HG02798 (cell line): ENCODE measurements at regions not wholly inside any gene's neighbourhood (a gene's known extent, or its start where the extent isn't known, plus 50 kb on each side); places are given as distances from the start of the nearest gene placed in this dataset.

Experiments used
- ATAC-seq: cut with Tn5 transposase; IDR thresholded peaks from one replicate; pipeline ENCODE4 v1.9.1; 2021; ENCODE audit warnings: mild to moderate bottlenecking; ENCODE audit not compliant: unreplicated experiment, poor library complexity

DNA sequence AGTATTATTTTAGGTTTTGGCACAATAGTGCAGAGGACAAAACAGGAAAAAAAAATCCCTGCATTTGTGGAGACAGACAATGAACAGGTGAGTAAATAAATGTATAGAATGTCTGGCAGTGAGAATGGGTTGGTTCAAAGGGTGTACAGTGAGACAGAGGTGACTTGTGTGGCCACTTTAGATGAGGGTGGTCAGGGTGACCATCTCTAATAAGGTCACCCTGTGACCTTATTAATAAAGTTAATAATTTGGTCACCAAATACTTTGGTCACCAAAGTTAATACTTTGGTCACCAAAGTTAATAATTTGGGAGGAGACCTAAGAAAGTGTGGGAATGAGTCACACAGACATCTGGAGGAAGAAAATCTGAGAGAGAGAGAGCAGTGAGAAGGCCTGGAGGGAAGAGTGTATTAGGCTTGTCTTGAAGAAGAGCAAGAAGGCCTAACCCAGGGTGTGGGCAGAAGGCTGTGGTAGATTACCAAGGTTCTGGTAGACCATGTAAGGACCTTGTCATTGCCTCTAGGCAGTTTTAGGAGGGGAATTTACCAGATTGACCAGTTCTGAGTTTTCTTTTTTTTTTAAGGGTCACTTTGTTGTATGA is 1368.4 kb upstream of the CELF4 start:
- ATAC-seq = peak; percentile 82

DNA sequence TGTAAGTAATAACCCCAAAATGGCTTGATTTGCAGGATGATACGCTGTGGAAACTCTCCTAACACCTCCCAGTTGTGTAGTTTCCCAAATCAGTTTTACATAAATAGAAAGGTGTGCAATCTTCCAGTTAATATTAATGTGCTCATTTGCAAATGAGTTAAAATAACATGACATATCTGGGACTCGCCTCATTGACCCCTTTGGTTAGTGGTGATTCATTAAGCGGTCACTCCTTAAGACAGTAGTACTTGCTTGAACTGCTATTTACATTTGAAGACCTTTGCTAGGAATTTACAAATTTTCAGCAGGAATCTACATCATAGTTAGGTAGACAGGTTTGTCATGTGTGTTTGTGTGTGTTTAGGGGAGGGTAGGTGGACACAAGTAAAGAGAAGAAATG is 1367.7 kb upstream of the CELF4 start:
- peak; percentile 40 for ATAC-seq

DNA sequence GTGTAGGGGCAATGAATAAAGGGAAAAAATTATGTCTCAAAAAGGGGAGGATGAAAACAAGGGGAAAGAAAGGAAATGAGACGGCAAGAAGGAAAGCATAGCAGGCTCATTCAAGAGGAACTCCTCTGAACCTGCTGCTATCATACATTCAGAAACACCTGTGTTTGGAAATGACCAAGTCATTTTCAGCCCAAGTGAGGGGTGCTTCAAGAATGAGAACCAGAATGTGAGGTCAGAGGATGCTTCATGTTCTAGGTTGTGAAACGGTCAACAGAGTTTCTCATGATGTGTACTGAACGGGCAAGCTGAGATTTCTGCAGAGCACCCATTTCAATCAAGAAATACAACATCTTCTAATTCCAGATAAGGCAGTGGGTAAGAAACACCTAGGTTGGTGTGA is 1367.2 kb upstream of the CELF4 start:
- ATAC-seq = peak; percentile 60

DNA sequence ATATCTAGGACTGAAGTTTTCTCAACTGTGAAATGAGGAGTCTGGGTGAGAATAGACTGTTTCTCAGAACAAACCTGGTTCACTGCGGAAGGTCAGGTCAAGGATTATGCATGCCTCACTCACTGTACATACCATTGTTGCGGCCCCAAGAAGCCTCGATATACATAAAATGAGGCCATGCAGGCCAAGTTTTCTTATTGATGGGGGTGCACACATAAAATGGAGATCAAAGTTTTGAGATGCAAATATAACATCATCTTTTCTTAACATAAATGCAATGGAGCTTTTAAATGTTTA is 1366.1 kb upstream of the CELF4 start:
- ATAC-seq = no peak

DNA sequence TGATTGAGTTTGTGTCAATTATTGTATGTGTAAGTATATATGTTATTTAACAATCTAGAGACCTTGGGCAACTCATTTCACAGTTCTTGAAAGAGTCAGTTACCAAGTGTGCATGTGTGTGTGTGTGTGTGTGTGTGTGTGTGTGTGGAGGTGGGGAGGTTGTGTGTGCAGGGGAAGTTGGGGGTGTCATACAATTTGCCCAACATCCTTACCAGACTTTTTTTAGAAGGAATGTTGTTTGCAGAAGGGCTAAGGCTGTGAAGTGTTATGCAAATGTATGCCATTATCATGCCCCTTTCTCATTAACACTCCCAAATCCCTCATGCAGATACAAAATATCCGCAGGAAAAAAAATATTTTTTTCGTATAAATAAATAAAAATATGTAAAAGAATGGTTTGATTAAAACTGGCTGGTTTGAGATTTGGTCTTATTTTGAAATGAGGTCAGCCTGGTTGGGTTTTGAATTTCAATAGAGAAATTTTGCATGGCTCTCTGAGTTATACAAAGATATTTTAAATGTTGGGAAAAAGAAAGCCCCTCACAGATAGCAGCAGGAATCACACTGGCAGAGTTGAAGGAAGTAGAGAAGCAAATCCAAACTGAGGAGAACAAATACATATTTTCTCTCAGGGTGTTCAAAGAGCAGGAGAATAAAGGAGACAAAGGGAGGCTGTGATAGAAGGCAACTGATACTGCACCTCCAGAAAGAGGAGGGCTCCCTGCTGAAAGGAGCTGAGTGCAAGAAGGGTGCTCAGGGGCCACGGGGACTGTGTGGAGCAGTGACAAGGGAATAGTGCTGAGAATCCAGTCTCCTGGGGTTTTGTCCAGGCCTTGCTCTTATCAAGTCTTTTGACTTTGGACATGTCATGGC is 1365.5 kb upstream of the CELF4 start:
- ATAC-seq = no peak

DNA sequence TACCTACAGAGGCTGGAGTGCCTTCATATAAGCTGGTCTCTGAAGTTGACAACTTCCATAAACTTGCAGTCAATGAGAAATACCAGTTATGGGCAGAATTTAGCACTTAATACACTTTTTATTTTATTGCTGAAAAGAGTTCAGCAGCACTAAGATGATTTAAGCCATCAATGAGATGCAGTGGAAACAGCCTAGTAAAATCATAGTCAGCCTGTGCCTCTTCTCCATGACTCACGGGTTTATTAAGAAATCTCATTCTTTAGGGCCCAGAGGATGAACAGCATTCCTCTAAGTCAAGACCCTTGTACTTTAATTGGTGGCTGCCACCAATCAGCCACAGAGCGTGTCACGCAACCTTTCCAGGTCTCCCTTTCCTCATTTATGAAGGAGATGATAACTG is 1357.9 kb upstream of the CELF4 start:
- no peak for ATAC-seq

DNA sequence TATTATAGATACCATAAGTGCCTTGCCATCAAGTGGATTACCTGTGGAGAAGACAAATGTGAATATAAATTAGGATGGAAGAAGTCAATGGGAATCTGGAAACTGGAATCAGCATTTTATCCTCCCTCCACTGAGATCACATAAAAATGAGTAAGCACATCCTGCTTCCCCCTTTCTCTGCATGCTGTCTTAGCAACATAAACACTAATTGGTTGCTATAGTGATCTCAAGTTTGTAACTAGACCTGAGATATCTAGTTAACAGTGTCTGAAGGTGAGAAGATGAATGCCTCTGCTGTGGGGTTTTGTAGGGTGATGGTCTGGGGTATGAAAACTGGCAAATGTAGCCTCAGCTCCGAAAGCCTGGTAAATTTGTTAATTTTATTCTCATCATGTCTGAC is 1357.5 kb upstream of the CELF4 start:
- no peak for ATAC-seq

DNA sequence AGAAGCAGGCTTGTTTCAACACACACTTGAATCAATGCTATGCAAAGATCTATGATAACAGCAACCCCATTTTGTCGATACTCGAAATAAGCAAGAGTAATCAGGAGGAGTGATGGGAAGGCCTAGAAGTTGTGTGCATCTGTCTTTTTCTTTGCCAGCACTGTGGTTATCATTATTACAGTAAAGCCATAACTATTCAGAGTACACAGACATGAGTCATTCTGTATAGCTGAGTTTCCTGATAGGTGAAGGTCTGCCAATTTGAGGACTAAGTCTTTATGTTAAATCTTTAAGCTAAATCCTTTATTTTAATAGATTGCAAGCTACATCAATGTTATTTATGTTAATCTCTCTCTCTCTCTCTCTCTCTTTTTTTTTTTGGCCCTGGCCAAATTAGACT is 1344.4 kb upstream of the CELF4 start:
- no peak for ATAC-seq

DNA sequence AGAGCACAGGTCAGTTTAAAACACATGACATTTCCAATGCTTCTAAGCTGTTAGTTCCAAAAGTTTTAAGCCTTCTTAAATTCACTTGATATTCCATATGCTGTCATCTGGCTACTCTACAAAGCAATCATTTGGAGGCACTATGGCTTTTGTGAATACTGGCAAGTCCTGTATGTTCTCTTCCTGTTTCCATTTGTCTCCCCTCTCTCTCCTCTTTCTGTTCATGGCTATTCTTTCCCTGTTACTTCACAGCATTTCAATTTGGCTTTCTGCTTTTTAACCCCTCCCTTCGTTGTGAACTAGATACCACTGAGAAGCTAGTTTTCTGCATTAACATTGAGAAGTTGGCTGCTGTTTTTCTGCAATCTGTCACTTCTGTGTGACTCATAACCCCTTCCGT is 1337.2 kb upstream of the CELF4 start:
- ATAC-seq = no peak

DNA sequence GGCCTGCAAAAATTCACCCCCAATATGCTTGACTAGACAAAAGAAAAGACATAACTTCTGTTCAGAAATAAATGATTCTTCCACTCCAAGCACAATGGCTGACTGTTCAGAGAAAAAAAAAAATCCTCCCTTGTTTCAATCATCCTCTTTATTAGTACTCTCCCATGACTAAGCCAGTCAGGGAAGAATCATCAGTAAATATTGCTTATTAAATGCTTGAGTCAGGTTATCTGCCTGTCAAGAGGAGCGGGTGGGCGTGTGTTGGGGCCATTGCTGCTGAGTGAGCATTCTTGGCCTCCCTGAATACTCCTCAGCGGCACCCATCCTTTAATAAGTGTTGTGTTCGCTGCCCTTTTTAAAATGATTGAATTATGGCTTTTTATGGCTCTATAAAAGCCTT is 1334.8 kb upstream of the CELF4 start:
- no peak for ATAC-seq

DNA sequence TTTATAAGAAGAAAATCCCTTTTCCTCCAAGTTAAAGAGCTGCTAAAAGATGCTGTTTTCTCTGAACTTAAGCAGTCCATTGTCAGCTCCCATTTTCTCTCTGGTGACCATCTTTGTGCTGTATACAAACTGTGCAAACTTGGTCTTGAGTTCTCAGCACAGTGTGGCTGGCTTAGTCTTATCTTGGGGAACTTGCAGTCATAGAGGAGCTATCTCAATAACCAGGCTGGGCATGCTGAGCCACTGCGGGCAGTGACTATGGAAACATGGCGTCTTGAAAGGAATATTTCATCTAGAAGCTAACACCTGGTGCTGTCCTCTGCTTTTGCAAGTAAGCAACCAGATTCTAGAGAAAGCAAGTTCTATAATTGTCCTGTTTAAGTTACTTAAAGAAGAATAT is 1334.4 kb upstream of the CELF4 start:
- no peak for ATAC-seq

DNA sequence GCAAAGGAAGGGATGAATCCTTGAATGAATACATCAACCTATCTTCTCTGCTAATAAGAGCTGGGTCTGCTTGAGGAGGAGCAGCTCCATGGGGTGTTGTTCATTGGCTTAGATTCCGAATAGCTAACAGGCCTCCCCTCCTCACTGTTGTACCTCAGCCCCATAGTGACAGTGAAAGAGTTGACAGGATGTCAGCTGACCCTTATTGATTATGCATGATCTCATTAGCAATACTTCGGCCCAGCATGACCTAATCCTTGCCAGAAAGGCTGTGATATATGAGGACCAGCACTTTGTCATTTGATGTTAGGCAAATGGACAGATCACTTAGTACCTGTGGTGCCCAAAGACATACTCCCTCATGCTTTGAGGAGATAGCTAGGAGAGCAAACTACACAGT is 1333.7 kb upstream of the CELF4 start:
- ATAC-seq = no peak

DNA sequence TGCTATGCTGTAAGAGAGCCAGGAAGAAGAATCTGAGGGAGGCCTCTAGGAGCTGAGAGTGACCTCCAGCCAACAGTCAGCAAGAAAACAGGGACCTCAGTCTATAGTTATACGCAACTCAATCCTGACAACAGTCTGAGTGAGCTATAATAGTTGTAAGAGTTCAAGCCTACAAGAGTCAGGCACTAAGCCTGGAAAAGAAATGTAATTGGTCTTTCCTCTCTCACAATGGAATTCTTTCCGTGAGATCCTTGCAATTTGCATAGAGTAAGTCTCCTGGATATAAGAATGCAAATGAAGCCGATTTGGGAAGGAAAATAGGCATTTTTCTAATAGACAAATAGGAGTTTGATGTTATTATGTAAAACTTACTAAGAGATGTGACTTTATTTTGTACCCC is 1332.6 kb upstream of the CELF4 start:
- no peak for ATAC-seq

DNA sequence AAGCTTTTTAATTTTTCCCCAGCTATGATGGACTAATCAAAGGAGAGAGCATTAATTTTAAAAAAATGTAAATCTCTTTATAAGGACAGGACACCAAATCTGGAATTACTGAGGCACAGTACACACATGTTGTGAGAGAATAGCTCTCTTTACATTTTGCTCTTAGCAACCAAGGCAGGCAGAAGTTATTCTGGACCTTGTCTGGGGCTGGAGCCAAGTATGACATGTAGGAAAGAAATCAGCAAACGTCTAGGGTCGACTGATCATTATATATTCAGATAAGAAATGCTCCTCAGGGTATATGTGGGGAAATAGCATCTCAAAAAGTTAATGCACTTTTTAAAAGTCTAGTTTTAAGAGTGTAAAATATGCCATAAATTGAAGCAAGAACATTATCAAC is 1330.0 kb upstream of the CELF4 start:
- ATAC-seq = no peak

DNA sequence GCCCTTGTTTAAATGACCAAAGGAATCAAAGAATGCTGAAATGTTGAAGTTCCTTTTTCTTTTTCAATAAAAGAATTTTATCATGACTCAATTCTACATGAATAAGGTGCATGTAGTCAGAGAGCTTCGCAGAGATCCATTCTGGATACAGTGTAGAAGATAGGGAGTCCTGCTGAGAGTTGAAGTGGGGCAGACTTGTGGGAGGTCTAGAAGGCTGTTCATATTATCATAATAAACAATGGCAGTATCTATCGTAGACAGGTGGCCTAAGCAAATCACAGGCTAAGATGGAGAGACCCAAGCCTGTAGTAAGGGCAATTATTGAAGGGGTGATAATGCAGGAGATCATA is 1322.0 kb upstream of the CELF4 start:
- ATAC-seq = no peak

DNA sequence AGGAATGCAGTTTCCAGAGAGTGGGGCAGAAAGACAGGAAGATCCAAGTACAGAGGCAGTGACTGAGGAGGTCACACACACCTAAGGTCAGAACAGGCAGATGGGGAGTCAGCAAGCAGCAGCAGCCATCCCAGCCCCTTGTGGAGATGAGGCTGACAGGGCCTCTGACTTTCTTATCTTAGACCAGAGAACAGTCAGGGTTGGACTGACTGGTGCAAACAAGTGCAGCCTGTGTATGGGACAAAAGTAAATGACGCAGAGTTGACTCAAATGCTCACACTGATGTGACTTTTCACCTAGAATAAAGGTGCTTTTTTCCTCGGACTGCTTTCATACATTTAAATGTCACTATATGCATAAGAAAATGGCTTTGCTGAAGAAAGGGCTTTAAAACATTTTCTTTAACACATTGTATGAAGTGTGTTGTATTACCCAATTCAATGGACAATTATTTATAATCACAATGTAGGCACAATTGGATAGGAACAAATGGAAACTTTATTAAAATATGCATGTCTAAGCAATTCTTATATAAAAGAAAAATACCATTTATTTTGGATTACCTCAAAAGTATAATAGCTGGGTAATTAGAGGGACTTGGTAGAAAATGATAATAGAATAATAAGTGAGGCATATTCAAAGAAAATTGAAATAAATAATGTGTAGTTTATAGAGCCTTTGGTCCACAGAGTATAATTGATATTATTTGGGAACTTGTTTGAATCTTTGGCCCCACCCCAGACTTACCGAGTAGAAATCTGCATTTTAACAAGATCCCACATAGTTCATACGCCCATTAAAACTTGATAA is 1321.5 kb upstream of the CELF4 start:
- no peak for ATAC-seq

DNA sequence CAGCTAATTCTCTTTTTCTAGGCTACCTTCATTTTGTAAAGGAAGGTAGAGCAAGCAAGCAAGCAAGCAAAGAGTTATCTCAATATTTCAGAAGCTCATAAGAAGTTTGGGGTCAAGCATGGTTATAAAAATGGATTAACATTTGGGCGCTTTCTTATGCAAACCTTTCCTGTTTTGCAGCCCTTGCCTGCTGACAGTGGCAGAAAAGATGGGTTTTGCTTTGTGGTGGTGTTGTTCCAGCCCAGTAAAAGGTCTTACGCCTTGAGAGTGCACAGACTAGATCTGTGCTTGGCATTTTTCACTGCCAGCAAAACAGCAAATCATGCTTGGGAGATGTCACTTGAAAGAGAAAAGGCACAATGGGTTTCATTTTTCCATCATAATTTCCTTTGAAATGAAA is 1320.6 kb upstream of the CELF4 start:
- ATAC-seq = no peak

DNA sequence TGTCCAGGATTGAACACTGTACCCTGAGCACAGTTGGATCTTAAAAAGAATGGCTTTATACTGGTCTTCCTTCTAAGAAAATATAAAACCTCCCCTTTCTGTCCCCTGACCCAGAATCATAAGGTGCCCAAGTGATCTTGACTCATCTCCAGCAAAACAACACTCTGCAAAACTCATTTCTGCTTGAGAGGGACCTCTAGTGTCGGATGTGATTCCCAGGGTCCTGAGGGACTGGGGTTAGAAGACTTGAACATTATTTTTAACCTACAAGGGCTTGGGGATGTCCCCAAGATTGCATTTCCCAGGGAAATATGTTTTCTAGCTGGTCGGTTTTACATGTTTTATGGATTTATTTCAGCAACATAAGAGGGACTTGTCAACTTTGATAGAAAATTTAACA is 1318.5 kb upstream of the CELF4 start:
- ATAC-seq = no peak

DNA sequence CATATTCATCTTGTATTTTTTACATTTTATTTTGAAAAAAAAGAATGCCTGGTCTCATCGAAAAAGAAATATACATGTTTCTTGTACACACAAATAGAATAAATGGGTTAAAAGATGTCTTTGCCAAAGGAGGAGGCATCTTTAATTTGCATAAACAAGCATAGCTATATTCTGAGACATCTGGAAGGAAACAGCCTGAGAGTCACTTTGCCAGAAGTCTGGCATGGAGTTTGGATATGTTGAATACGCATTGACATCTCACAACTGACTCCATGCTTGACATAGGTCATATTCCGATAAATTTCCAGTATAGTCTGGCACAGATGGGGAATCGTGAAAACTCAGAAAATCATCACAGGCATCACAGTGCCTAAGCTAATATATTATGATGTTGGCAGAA is 1317.5 kb upstream of the CELF4 start:
- ATAC-seq = no peak

DNA sequence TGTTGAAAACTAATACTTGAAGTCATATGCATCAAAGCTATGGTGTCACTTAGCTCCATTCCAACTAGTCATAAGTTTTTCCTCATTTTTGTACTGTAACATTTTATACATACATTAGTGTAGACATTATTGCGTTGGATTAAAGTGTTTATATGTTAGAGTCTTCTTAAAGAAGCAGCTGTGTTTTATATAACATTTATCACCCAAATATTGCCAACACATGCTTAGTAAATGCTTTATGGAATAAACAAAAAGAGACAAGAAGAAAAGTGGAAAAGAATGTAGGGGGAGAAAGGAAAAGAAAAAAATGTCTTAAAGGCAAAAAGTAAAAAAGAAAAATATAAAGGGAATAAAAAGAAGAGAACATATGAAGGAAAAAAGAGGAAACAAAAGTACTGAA is 1314.3 kb upstream of the CELF4 start:
- ATAC-seq = no peak

DNA sequence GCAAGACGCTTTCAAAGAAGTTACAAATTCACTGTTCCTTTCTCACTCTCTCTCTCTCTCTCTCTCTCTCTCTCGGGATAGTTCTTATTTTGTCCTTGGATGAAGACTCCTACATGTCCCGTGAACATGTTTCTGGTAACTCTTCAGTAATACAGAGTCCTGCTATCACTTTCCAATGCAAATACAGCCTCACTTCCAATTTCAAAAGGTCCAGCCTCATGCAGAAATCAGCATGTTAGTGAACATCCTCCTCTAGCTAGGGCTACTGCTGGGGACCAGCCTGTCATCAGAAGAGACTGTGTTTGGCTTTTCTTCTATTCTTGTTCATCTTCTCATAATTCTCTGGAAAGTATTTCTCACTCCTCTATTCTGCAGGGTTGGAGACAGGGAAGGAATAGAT is 1306.7 kb upstream of the CELF4 start:
- peak; percentile 73 for ATAC-seq

DNA sequence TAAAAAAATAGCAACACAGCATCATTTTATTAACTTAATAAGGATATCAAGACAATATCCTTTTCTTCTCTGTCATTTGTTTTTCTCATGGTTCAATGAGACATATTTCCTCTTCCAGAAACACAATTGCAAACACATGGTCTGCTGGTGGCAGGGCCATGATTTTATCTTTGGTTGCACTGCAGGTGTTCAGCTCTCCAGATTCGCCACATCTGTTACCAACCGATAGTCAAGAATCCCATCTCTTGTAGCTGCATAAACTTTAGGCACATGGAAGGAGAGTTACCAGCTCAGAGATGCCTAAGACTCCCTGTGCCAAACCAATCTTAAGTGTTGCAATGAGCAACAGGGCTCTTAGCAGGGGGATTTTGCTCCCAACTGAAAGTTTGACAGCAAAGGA is 1303.2 kb upstream of the CELF4 start:
- no peak for ATAC-seq
